ENCODE measurements at regions not wholly inside any gene's neighbourhood (a gene's known extent, or its start where the extent isn't known, plus 50 kb on each side); places are given as distances from the start of the nearest gene placed in this dataset.

- no peak for TF ChIP-seq CTCF (IDR thresholded peaks at IDR 0.05; ENCODE audit: borderline replicate concordance, extremely low read depth, insufficient read depth)
- H3K9ac ChIP-seq (ENCODE audit: low read length in 3 of 3), result no peak overlapping the region
- FAIRE-seq, result no peak
Observed at GRCh38 chr15:70528816-70529215, 234.5 kb downstream of the UACA start.

GRCh38 chr15:70528270-70528706, 235.1 kb downstream of the UACA start:
- no peak overlapping the region for H3K27ac ChIP-seq (ENCODE audit: low read depth in 2 of 2, low read length in 2 of 2)
- FAIRE-seq, result no peak
- intact Hi-C loops (cut with DNase I), result no loop called here

More at GRCh38 chr15:70528816-70529215, 234.5 kb downstream of the UACA start:
- Histone ChIP-seq H3K27me3 (ENCODE audit: control insufficient read depth, insufficient read depth, low read length) (no peaks in the 10 kb centered on the region), H3K4me3 (ENCODE audit: low read length in 3 of 3) (no peak overlapping the region), H3K27ac (ENCODE audit: low read depth in 2 of 2, low read length in 2 of 2) (no peak overlapping the region), H3K9me3 (ENCODE audit: control insufficient read depth in 2 of 3, insufficient read depth in 1 of 3, low read length in 3 of 3) (no peaks in the 10 kb centered on the region), H3K4me1 (ENCODE audit: control insufficient read depth in 2 of 3, insufficient read depth in 2 of 3, low read depth in 1 of 3, low read length in 3 of 3) (no peaks in the 10 kb centered on the region), H3K36me3 (ENCODE audit: control insufficient read depth in 2 of 3, insufficient read depth in 3 of 3, low read length in 3 of 3) (no peaks in the 10 kb centered on the region)
- intact Hi-C loops (cut with DNase I), result no loop called here
- DNase-seq, result peak in 1 of 5 donors; percentile 15

GRCh38 chr15:70526974-70527325, 236.4 kb downstream of the UACA start:
- Histone ChIP-seq H3K4me3 (ENCODE audit: low read length in 3 of 3) (no peak overlapping the region), H3K27ac (ENCODE audit: low read depth in 2 of 2, low read length in 2 of 2) (no peak overlapping the region), H3K27me3 (ENCODE audit: control insufficient read depth, insufficient read depth, low read length) (no peaks in the 10 kb centered on the region), H3K36me3 (ENCODE audit: control insufficient read depth in 2 of 3, insufficient read depth in 3 of 3, low read length in 3 of 3) (no peaks in the 10 kb centered on the region), H3K4me1 (ENCODE audit: control insufficient read depth in 2 of 3, insufficient read depth in 2 of 3, low read depth in 1 of 3, low read length in 3 of 3) (no peaks in the 10 kb centered on the region), H3K9me3 (ENCODE audit: control insufficient read depth in 2 of 3, insufficient read depth in 1 of 3, low read length in 3 of 3) (no peaks in the 10 kb centered on the region), H3K9ac (ENCODE audit: low read length in 3 of 3) (no peak overlapping the region)
- intact Hi-C loops (cut with DNase I), result no loop called here
- TF ChIP-seq CTCF (IDR thresholded peaks at IDR 0.05; ENCODE audit: borderline replicate concordance, extremely low read depth, insufficient read depth), result no peak
- no peak for DNase-seq
- no peak for FAIRE-seq

More at GRCh38 chr15:70528270-70528706, 235.1 kb downstream of the UACA start:
- no peak overlapping the region for H3K9ac ChIP-seq (ENCODE audit: low read length in 3 of 3)
- H3K9me3 ChIP-seq (ENCODE audit: control insufficient read depth in 2 of 3, insufficient read depth in 1 of 3, low read length in 3 of 3), result no peaks in the 10 kb centered on the region
- no peaks in the 10 kb centered on the region for H3K36me3 ChIP-seq (ENCODE audit: control insufficient read depth in 2 of 3, insufficient read depth in 3 of 3, low read length in 3 of 3)
- no peaks in the 10 kb centered on the region for H3K4me1 ChIP-seq (ENCODE audit: control insufficient read depth in 2 of 3, insufficient read depth in 2 of 3, low read depth in 1 of 3, low read length in 3 of 3)
- no peaks in the 10 kb centered on the region for H3K27me3 ChIP-seq (ENCODE audit: control insufficient read depth, insufficient read depth, low read length)
- TF ChIP-seq CTCF (IDR thresholded peaks at IDR 0.05; ENCODE audit: borderline replicate concordance, extremely low read depth, insufficient read depth), result no peak
- DNase-seq, result peak in 1 of 5 donors; percentile 36
- H3K4me3 ChIP-seq (ENCODE audit: low read length in 3 of 3), result no peak overlapping the region
